HepG2 (cell line): ENCODE measurements at regions not wholly inside any gene's neighbourhood (a gene's known extent, or its start where the extent isn't known, plus 50 kb on each side); places are given as distances from the start of the nearest gene placed in this dataset.

Source experiments
- ATAC-seq: fragments of 200-7000 bp; cut with Tn5 transposase; 3 replicates; pipeline ENCODE4 v1.9.1; 2020; ENCODE audit warnings: mild to moderate bottlenecking, moderate library complexity
- BruUV-seq: library from RNA; stranded (reverse); fragments of 400-500 nt; replicated peaks from 2 replicates; lab custom pipeline; 2021; lab: Mats Ljungman, UMichigan
- CTCF ChIA-PET: fragments of 300-600 bp; formaldehyde crosslinking; extraction: SDS; loops from one replicate; lab custom pipeline; 2021; ENCODE audit warnings: low total read pairs, inconsistent platforms, low intra/inter-chr PET ratio; lab: Yijun Ruan, JAX
- POLR2A ChIA-PET: fragments of 350-600 bp; sonication (Branson Sonifier 250); formaldehyde crosslinking; loops from one replicate; lab custom pipeline; 2020; ENCODE audit warnings: antibody characterized with exemption, inconsistent platforms; lab: Yijun Ruan, JAX
- DNase-seq: peaks from one replicate; pipeline ENCODE4 v3.0.0-alpha.2; 2015; ENCODE audit warnings: low spot score
- FAIRE-seq: peaks from 3 replicates; lab custom pipeline; 2011; peaks lifted over from hg19 to GRCh38; lab: Jason Lieb, UNC
- H2AFZ ChIP-seq: one replicate; pipeline ENCODE4 v1.6.1; 2011; ENCODE audit warnings: low read length, inconsistent platforms
- H3K27ac ChIP-seq: fragments of 300-600 bp; 3 replicates; pipeline ENCODE4 v1.8.0; 2011; ENCODE audit warnings: mixed run types, mild to moderate bottlenecking, mixed read lengths, low read length, inconsistent platforms; ENCODE audit not compliant: insufficient read depth; ENCODE audit errors: extremely low read length
- H3K27me3 ChIP-seq, 2 experiments: fragments of 200-600 bp in 1 of 2; 2 replicates in 1 of 2; 3 replicates in 1 of 2; pipeline versions ENCODE4 v1.6.0 to v1.8.0; 2011; ENCODE audit warnings: low read length in 2 of 2, mild to moderate bottlenecking in 2 of 2, moderate library complexity in 2 of 2, inconsistent platforms in 1 of 2; ENCODE audit not compliant: insufficient read depth in 2 of 2, control insufficient read depth in 1 of 2
- H3K36me3 ChIP-seq, 2 experiments: fragments of 200-600 bp in 1 of 2; replicated peaks in 1 of 2; 2 replicates in 1 of 2; 3 replicates in 1 of 2; pipeline versions ENCODE4 v1.5.1 to v1.8.0; 2011; ENCODE audit warnings: low read length in 2 of 2, inconsistent platforms in 1 of 2; ENCODE audit not compliant: insufficient read depth in 2 of 2, control insufficient read depth in 1 of 2
- H3K4me1 ChIP-seq: 2 replicates; pipeline ENCODE4 v1.5.1; 2012; ENCODE audit warnings: low read length, inconsistent platforms; ENCODE audit not compliant: insufficient read depth
- H3K4me2 ChIP-seq: 2 replicates; pipeline ENCODE4 v1.6.0; 2011; ENCODE audit warnings: low read depth, low read length, inconsistent platforms
- H3K4me3 ChIP-seq, 3 experiments: fragments of 200-600 bp in 1 of 3; sonication (generic), shearing (Covaris generic) in 1 of 3; replicated peaks in 1 of 3; 2 replicates each; pipeline ENCODE4 v1.5.1; 2011 to 2016; ENCODE audit warnings: low read length in 3 of 3, inconsistent platforms in 2 of 3, low read depth in 2 of 3, mild to moderate bottlenecking in 2 of 3, control low read depth in 1 of 3, mixed read lengths in 1 of 3; ENCODE audit not compliant: insufficient read depth in 1 of 3
- H3K79me2 ChIP-seq: one replicate; pipeline ENCODE4 v1.6.1; 2011; ENCODE audit warnings: low read length, inconsistent platforms; ENCODE audit not compliant: insufficient read depth
- H3K9ac ChIP-seq: 2 replicates; pipeline ENCODE4 v1.6.0; 2011; ENCODE audit warnings: mild to moderate bottlenecking, low read depth, low read length, inconsistent platforms; ENCODE audit not compliant: insufficient read depth
- H3K9me3 ChIP-seq: 2 replicates; pipeline ENCODE4 v1.5.1; 2012; ENCODE audit warnings: mild to moderate bottlenecking, low read length
- H4K20me1 ChIP-seq: 2 replicates; pipeline ENCODE4 v1.6.0; 2011; ENCODE audit warnings: inconsistent platforms, mild to moderate bottlenecking, low read length, moderate library complexity; ENCODE audit not compliant: insufficient read depth
- HOXA3 ChIP-seq: sonication (generic); formaldehyde crosslinking; IDR thresholded peaks from 2 replicates; pipeline ENCODE4 v1.5.0; 2020; ENCODE audit warnings: missing genetic modification reagents
- KAT7 ChIP-seq: IDR thresholded peaks from 2 replicates; pipeline ENCODE4 v1.6.1; 2018; ENCODE audit warnings: borderline replicate concordance, missing compliant biosample characterization
- MATR3 ChIP-seq: sonication (generic); formaldehyde crosslinking; IDR thresholded peaks from 2 replicates; pipeline ENCODE4 v1.4.0; 2020; ENCODE audit warnings: missing genetic modification reagents
- NR2F1 ChIP-seq, 2 experiments: fragments of 450-650 bp in 1 of 2; formaldehyde crosslinking in 1 of 2; IDR thresholded peaks; 2 replicates each; pipeline versions ENCODE4 v1.5.0 to v1.6.1; 2016 to 2020; ENCODE audit warnings: mild to moderate bottlenecking in 1 of 2, missing compliant biosample characterization in 1 of 2, missing genetic modification reagents in 1 of 2, moderate library complexity in 1 of 2
- ONECUT2 ChIP-seq: sonication (generic); formaldehyde crosslinking; IDR thresholded peaks from 2 replicates; pipeline ENCODE4 v1.4.0; 2020; ENCODE audit warnings: missing genetic modification reagents
- PTBP1 ChIP-seq: fragments of 200-400 bp; formaldehyde crosslinking; IDR thresholded peaks from 2 replicates; pipeline ENCODE4 v1.6.1; 2018; ENCODE audit warnings: low read length, low read depth; ENCODE audit not compliant: poor library complexity, severe bottlenecking
- RBFOX2 ChIP-seq: fragments of 200-400 bp; formaldehyde crosslinking; IDR thresholded peaks from 2 replicates; pipeline ENCODE4 v1.6.1; 2017; ENCODE audit warnings: low read depth, mild to moderate bottlenecking, low read length
- SMAD1 ChIP-seq: sonication (generic); formaldehyde crosslinking; IDR thresholded peaks from 2 replicates; pipeline ENCODE4 v1.4.0; 2020; ENCODE audit warnings: missing genetic modification reagents, low read depth, mild to moderate bottlenecking, borderline replicate concordance
- SP4 ChIP-seq: sonication (generic); formaldehyde crosslinking; IDR thresholded peaks from 2 replicates; pipeline ENCODE4 v1.8.1; 2023; ENCODE audit warnings: mild to moderate bottlenecking, missing genetic modification reagents
- TP53 ChIP-seq: sonication (generic); formaldehyde crosslinking; conservative IDR thresholded peaks from 2 replicates; pipeline ENCODE4 v1.4.0; 2020; ENCODE audit warnings: missing genetic modification reagents
- ZFP91 ChIP-seq: sonication (generic); formaldehyde crosslinking; IDR thresholded peaks from 2 replicates; pipeline ENCODE4 v1.9.0; 2022; ENCODE audit warnings: missing genetic modification reagents, mild to moderate bottlenecking, borderline replicate concordance
- ZKSCAN8 ChIP-seq: IDR thresholded peaks from 2 replicates; pipeline ENCODE4 v1.6.1; 2016; ENCODE audit warnings: borderline replicate concordance, missing genetic modification reagents, missing compliant biosample characterization
- ZMYM3 ChIP-seq: sonication (generic); formaldehyde crosslinking; IDR thresholded peaks from 2 replicates; pipeline ENCODE4 v1.5.1; 2020; ENCODE audit warnings: mild to moderate bottlenecking, missing genetic modification reagents
- ZNF317 ChIP-seq: sonication (generic); formaldehyde crosslinking; IDR thresholded peaks from 2 replicates; pipeline ENCODE4 v1.5.0; 2020; ENCODE audit warnings: mild to moderate bottlenecking, missing genetic modification reagents
- ZNF563 ChIP-seq: sonication (generic); formaldehyde crosslinking; IDR thresholded peaks from 2 replicates; pipeline ENCODE4 v1.8.0; 2022; ENCODE audit warnings: mild to moderate bottlenecking, moderate library complexity, missing genetic modification reagents
- ZNF724P ChIP-seq: sonication (generic); formaldehyde crosslinking; IDR thresholded peaks from 2 replicates; pipeline ENCODE4 v1.8.0; 2022; ENCODE audit warnings: missing genetic modification reagents, borderline replicate concordance
- WGBS: methylation state at CpG from one replicate; pipeline ENCODE4 v1.1.6; 2017; ENCODE audit warnings: low lambda C conversion rate; 5-methylcytosine and 5-hydroxymethylcytosine counted together
- in situ Hi-C: cut with HindIII; loops from 2 replicates; pipeline ENCODE4 v1.10.0; 2017; ENCODE audit warnings: low pct_unique_long_range_greater_than_20kb; ENCODE audit not compliant: extremely low pct_ligation_motif_present
- intact Hi-C: fragments of 100-400 bp; cut with micrococcal nuclease; formaldehyde crosslinking; loops from one replicate; pipeline ENCODE4 v1.10.0; 2022; ENCODE audit not compliant: unreplicated experiment
- TF ChIP-seq, protein P1 (sequence below): sonication (generic); formaldehyde crosslinking; IDR thresholded peaks from 2 replicates; pipeline ENCODE4 v1.4.0; 2020; ENCODE audit warnings: mild to moderate bottlenecking, missing genetic modification reagents
- TF ChIP-seq, protein P2 (sequence below): sonication (generic); formaldehyde crosslinking; IDR thresholded peaks from 2 replicates; pipeline ENCODE4 v1.4.0; 2020; ENCODE audit warnings: mild to moderate bottlenecking, missing genetic modification reagents

- no peak for TF ChIP-seq ONECUT2
- no peak for TF ChIP-seq ZKSCAN8 (CRISPR knock-in tag)
- no peak for TF ChIP-seq TP53 (CRISPR knock-in tag)
- TF ChIP-seq RBFOX2: no peak
- TF ChIP-seq HOXA3 (CRISPR knock-in tag): no peak
- no peak for TF ChIP-seq ZNF563 (CRISPR knock-in tag)
- TF ChIP-seq PTBP1: no peak
- TF ChIP-seq ZMYM3 (CRISPR knock-in tag): no peak
- TF ChIP-seq, protein P1, sequence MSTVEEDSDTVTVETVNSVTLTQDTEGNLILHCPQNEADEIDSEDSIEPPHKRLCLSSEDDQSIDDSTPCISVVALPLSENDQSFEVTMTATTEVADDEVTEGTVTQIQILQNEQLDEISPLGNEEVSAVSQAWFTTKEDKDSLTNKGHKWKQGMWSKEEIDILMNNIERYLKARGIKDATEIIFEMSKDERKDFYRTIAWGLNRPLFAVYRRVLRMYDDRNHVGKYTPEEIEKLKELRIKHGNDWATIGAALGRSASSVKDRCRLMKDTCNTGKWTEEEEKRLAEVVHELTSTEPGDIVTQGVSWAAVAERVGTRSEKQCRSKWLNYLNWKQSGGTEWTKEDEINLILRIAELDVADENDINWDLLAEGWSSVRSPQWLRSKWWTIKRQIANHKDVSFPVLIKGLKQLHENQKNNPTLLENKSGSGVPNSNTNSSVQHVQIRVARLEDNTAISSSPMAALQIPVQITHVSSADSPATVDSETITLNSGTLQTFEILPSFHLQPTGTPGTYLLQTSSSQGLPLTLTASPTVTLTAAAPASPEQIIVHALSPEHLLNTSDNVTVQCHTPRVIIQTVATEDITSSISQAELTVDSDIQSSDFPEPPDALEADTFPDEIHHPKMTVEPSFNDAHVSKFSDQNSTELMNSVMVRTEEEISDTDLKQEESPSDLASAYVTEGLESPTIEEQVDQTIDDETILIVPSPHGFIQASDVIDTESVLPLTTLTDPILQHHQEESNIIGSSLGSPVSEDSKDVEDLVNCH (CRISPR knock-in tag): no peak
- TF ChIP-seq NR2F1 (CRISPR knock-in tag; IDR thresholded peaks at IDR 0.05): no peak
Observed at GRCh38 chrX:42396136-42396535, 381.8 kb downstream of the PPP1R2C start (continued).

- Histone ChIP-seq H3K36me3 (no peaks in the 10 kb centered on the region), H3K79me2 (no peaks in the 10 kb centered on the region), H3K9me3 (no peaks in the 10 kb centered on the region), H3K9ac (no peak overlapping the region), H3K27ac (no peak overlapping the region), H3K4me3 (no peak overlapping the region), H3K4me1 (no peaks in the 10 kb centered on the region), H2AFZ (no peak overlapping the region), H3K4me2 (no peak overlapping the region), H4K20me1 (no peaks in the 10 kb centered on the region), H3K27me3 (no peaks in the 10 kb centered on the region)
- ChIA-PET CTCF (no interaction called here), POLR2A (no interaction called here)
- DNase-seq: no peak
- no peak for FAIRE-seq
- 0% methylated on average over 1 of the region's 1 CpG for WGBS
- ATAC-seq: no peak
- BruUV-seq: no TSS peak
- in situ Hi-C loops (no loop called here), intact Hi-C loops (no loop called here)
- TF ChIP-seq SMAD1 (no peak), ZNF317 (CRISPR knock-in tag) (no peak), ZNF724P (CRISPR knock-in tag) (no peak), SP4 (no peak), MATR3 (no peak), ZFP91 (no peak), KAT7 (CRISPR knock-in tag) (no peak)
- TF ChIP-seq, protein P2, sequence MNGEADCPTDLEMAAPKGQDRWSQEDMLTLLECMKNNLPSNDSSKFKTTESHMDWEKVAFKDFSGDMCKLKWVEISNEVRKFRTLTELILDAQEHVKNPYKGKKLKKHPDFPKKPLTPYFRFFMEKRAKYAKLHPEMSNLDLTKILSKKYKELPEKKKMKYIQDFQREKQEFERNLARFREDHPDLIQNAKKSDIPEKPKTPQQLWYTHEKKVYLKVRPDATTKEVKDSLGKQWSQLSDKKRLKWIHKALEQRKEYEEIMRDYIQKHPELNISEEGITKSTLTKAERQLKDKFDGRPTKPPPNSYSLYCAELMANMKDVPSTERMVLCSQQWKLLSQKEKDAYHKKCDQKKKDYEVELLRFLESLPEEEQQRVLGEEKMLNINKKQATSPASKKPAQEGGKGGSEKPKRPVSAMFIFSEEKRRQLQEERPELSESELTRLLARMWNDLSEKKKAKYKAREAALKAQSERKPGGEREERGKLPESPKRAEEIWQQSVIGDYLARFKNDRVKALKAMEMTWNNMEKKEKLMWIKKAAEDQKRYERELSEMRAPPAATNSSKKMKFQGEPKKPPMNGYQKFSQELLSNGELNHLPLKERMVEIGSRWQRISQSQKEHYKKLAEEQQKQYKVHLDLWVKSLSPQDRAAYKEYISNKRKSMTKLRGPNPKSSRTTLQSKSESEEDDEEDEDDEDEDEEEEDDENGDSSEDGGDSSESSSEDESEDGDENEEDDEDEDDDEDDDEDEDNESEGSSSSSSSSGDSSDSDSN (CRISPR knock-in tag): no peak
Observed at GRCh38 chrX:42392846-42393245, 385.1 kb downstream of the PPP1R2C start.
